Thoracic aorta (tissue), 2 donors: ENCODE measurements at regions not wholly inside any gene's neighbourhood (a gene's known extent, or its start where the extent isn't known, plus 50 kb on each side); places are given as distances from the start of the nearest gene placed in this dataset.

ENCODE experiments used
- ATAC-seq: fragments of 150-250 bp; one replicate; pipeline ENCODE4 v1.8.0; 2017; ENCODE audit warnings: low read depth; ENCODE audit not compliant: insufficient number of reproducible peaks, low FRiP score
- DNase-seq: peaks from one replicate; pipeline ENCODE4 v3.0.0-alpha.2; 2020; ENCODE audit warnings: low spot score
- H3K27ac ChIP-seq, 2 donors: fragments of 200-600 bp; sonication (generic); 1 replicate in 1 of 2; 2 replicates in 1 of 2; pipeline ENCODE4 v1.5.1; 2016; ENCODE audit warnings: mild to moderate bottlenecking in 2 of 2, moderate library complexity in 2 of 2
- H3K27me3 ChIP-seq: fragments of 200-600 bp; sonication (generic); replicated peaks from 2 replicates; pipeline ENCODE4 v1.6.0; 2016; ENCODE audit warnings: mild to moderate bottlenecking; ENCODE audit not compliant: insufficient read depth
- H3K36me3 ChIP-seq: fragments of 200-600 bp; sonication (generic); one replicate; pipeline ENCODE4 v1.5.1; 2016
- H3K4me1 ChIP-seq, 2 donors: fragments of 200-600 bp; sonication (generic); 1 replicate in 1 of 2; 2 replicates in 1 of 2; pipeline versions ENCODE4 v1.5.1 to v1.6.0; 2016; ENCODE audit warnings: low read depth in 2 of 2, mild to moderate bottlenecking in 1 of 2; ENCODE audit not compliant: control insufficient read depth in 1 of 2
- H3K4me3 ChIP-seq: fragments of 200-600 bp; sonication (generic); 2 replicates; pipeline ENCODE4 v1.5.1; 2016; ENCODE audit warnings: mild to moderate bottlenecking
- H3K9me3 ChIP-seq: fragments of 200-600 bp; sonication (generic); 2 replicates; pipeline ENCODE4 v1.5.1; 2016
- CTCF ChIP-seq: fragments of 200-600 bp; sonication (generic); IDR thresholded peaks from one replicate; pipeline ENCODE4 v1.5.1; 2019; ENCODE audit warnings: antibody characterized with exemption

- ATAC-seq (no peak), DNase-seq (no peak)
- H3K27ac ChIP-seq, result no peak overlapping the region
- no peaks in the 10 kb centered on the region for H3K9me3 ChIP-seq
- H3K36me3 ChIP-seq, result no peaks in the 10 kb centered on the region
- no peaks in the 10 kb centered on the region for H3K4me1 ChIP-seq
- H3K4me3 ChIP-seq, result no peak overlapping the region
- H3K27me3 ChIP-seq, result no peaks in the 10 kb centered on the region
- no peak for TF ChIP-seq CTCF
Measured at GRCh38 chr21:15436031-15436430, 293.8 kb upstream of the USP25 start.

- Histone ChIP-seq H3K27ac (no peak overlapping the region), H3K9me3 (no peaks in the 10 kb centered on the region), H3K4me3 (no peak overlapping the region), H3K4me1 (no peaks in the 10 kb centered on the region), H3K36me3 (no peaks in the 10 kb centered on the region), H3K27me3 (no peaks in the 10 kb centered on the region)
- no peak for TF ChIP-seq CTCF
- DNase-seq (no peak), ATAC-seq (no peak)
Measured at GRCh38 chr21:15437883-15438282, 291.9 kb upstream of the USP25 start.

GRCh38 chr21:15439726-15440125 is 290.1 kb upstream of the USP25 start:
- Histone ChIP-seq H3K9me3 (no peaks in the 10 kb centered on the region), H3K4me1 (no peaks in the 10 kb centered on the region), H3K27me3 (no peaks in the 10 kb centered on the region), H3K27ac (no peak overlapping the region), H3K4me3 (no peak overlapping the region), H3K36me3 (no peaks in the 10 kb centered on the region)
- DNase-seq (no peak), ATAC-seq (no peak)
- TF ChIP-seq CTCF, result no peak

GRCh38 chr21:15441060-15441493 is 288.7 kb upstream of the USP25 start:
- Histone ChIP-seq H3K27me3 (no peaks in the 10 kb centered on the region), H3K4me3 (no peak overlapping the region), H3K4me1 (no peaks in the 10 kb centered on the region), H3K9me3 (no peaks in the 10 kb centered on the region), H3K27ac (no peak overlapping the region), H3K36me3 (no peaks in the 10 kb centered on the region)
- no peak for TF ChIP-seq CTCF
- no peak for ATAC-seq
- no peak for DNase-seq

- DNase-seq (no peak), ATAC-seq (no peak)
- Histone ChIP-seq H3K27me3 (no peaks in the 10 kb centered on the region), H3K4me1 (no peaks in the 10 kb centered on the region), H3K36me3 (no peaks in the 10 kb centered on the region), H3K27ac (no peak overlapping the region), H3K9me3 (no peaks in the 10 kb centered on the region), H3K4me3 (no peak overlapping the region)
- TF ChIP-seq CTCF, result no peak
Measured at GRCh38 chr21:15441992-15442391, 287.8 kb upstream of the USP25 start.
